ENCODE measurements at regions not wholly inside any gene's neighbourhood (a gene's known extent, or its start where the extent isn't known, plus 50 kb on each side); places are given as distances from the start of the nearest gene placed in this dataset.

GRCh38 chr2:57962861-57963260 lies 83.7 kb upstream of the VRK2 start:
- no peak for ATAC-seq

DNA sequence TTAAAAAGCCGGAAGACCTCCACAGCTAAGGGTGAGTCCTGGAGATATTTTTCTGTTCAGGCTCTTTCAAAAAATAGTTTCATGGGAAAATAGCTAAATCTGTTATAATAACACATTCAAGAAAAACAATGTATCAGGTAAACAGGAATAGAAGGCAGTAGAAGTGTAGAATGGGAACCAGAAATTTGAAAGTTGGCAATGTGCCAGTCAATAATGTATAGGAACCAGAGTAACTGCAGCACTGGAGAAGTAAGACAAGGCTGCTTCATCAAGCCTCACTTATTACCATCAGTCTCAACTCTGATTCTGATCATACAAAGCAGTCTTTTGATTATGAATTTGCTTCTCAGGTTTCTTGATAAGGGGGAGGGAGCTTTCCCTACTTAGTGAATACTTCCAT lies 81.4 kb upstream of the VRK2 start:
- ATAC-seq: no peak
- TF ChIP-seq CSRNP3 (CRISPR knock-in tag; IDR thresholded peaks at IDR 0.05) (no peak), PPARA (CRISPR knock-in tag; IDR thresholded peaks at IDR 0.05; ENCODE audit: borderline replicate concordance) (no peak), TOX (CRISPR knock-in tag; IDR thresholded peaks at IDR 0.05; ENCODE audit: borderline replicate concordance) (no peak), ARNTL (CRISPR knock-in tag; IDR thresholded peaks at IDR 0.05; ENCODE audit: borderline replicate concordance, low read depth) (no peak), ZNF565 (CRISPR knock-in tag; conservative IDR thresholded peaks at IDR 0.05; ENCODE audit: low read depth) (no peak), CREB5 (CRISPR knock-in tag; IDR thresholded peaks at IDR 0.05; ENCODE audit: low read depth) (no peak), ZFP3 (CRISPR knock-in tag; IDR thresholded peaks at IDR 0.05) (no peak), TCF4 (CRISPR knock-in tag; IDR thresholded peaks at IDR 0.05; ENCODE audit: borderline replicate concordance) (no peak), OSR1 (CRISPR knock-in tag; IDR thresholded peaks at IDR 0.05) (no peak), ZC3H10 (CRISPR knock-in tag; IDR thresholded peaks at IDR 0.05) (no peak), ZNF8 (CRISPR knock-in tag; IDR thresholded peaks at IDR 0.05) (no peak), POU6F1 (CRISPR knock-in tag; IDR thresholded peaks at IDR 0.05; ENCODE audit: borderline replicate concordance, low read depth) (no peak), RARB (CRISPR knock-in tag; IDR thresholded peaks at IDR 0.05) (no peak), ISL1 (CRISPR knock-in tag; IDR thresholded peaks at IDR 0.05) (no peak), ESRRG (CRISPR knock-in tag; IDR thresholded peaks at IDR 0.05) (no peak)

More at GRCh38 chr2:57962861-57963260, 83.7 kb upstream of the VRK2 start:
- no peak for TF ChIP-seq CREB5 (CRISPR knock-in tag; IDR thresholded peaks at IDR 0.05; ENCODE audit: low read depth)
- no peak for TF ChIP-seq TOX (CRISPR knock-in tag; IDR thresholded peaks at IDR 0.05; ENCODE audit: borderline replicate concordance)
- no peak for TF ChIP-seq TCF4 (CRISPR knock-in tag; IDR thresholded peaks at IDR 0.05; ENCODE audit: borderline replicate concordance)
- TF ChIP-seq ZNF565 (CRISPR knock-in tag; conservative IDR thresholded peaks at IDR 0.05; ENCODE audit: low read depth): no peak
- TF ChIP-seq ESRRG (CRISPR knock-in tag; IDR thresholded peaks at IDR 0.05): no peak
- TF ChIP-seq ZC3H10 (CRISPR knock-in tag; IDR thresholded peaks at IDR 0.05): no peak

- TF ChIP-seq CREB5 (CRISPR knock-in tag; IDR thresholded peaks at IDR 0.05; ENCODE audit: low read depth) (no peak), ISL1 (CRISPR knock-in tag; IDR thresholded peaks at IDR 0.05) (no peak), ZC3H10 (CRISPR knock-in tag; IDR thresholded peaks at IDR 0.05) (no peak), RARB (CRISPR knock-in tag; IDR thresholded peaks at IDR 0.05) (no peak), GLIS3 (CRISPR knock-in tag; IDR thresholded peaks at IDR 0.05) (no peak), SNAI2 (CRISPR knock-in tag; IDR thresholded peaks at IDR 0.05) (no peak), ZNF70 (CRISPR knock-in tag; IDR thresholded peaks at IDR 0.05) (no peak), ARNTL (CRISPR knock-in tag; IDR thresholded peaks at IDR 0.05; ENCODE audit: borderline replicate concordance, low read depth) (no peak), ESRRG (CRISPR knock-in tag; IDR thresholded peaks at IDR 0.05) (no peak), ZNF565 (CRISPR knock-in tag; conservative IDR thresholded peaks at IDR 0.05; ENCODE audit: low read depth) (no peak), ZNF8 (CRISPR knock-in tag; IDR thresholded peaks at IDR 0.05) (no peak), ZFP30 (CRISPR knock-in tag; IDR thresholded peaks at IDR 0.05) (no peak), BACH2 (CRISPR knock-in tag; IDR thresholded peaks at IDR 0.05; ENCODE audit: borderline replicate concordance) (no peak), TCF4 (CRISPR knock-in tag; IDR thresholded peaks at IDR 0.05; ENCODE audit: borderline replicate concordance) (no peak), PPARA (CRISPR knock-in tag; IDR thresholded peaks at IDR 0.05; ENCODE audit: borderline replicate concordance) (no peak), CSRNP3 (CRISPR knock-in tag; IDR thresholded peaks at IDR 0.05) (no peak), POU6F1 (CRISPR knock-in tag; IDR thresholded peaks at IDR 0.05; ENCODE audit: borderline replicate concordance, low read depth) (no peak), OSR1 (CRISPR knock-in tag; IDR thresholded peaks at IDR 0.05) (no peak)
- TF ChIP-seq, protein P1, sequence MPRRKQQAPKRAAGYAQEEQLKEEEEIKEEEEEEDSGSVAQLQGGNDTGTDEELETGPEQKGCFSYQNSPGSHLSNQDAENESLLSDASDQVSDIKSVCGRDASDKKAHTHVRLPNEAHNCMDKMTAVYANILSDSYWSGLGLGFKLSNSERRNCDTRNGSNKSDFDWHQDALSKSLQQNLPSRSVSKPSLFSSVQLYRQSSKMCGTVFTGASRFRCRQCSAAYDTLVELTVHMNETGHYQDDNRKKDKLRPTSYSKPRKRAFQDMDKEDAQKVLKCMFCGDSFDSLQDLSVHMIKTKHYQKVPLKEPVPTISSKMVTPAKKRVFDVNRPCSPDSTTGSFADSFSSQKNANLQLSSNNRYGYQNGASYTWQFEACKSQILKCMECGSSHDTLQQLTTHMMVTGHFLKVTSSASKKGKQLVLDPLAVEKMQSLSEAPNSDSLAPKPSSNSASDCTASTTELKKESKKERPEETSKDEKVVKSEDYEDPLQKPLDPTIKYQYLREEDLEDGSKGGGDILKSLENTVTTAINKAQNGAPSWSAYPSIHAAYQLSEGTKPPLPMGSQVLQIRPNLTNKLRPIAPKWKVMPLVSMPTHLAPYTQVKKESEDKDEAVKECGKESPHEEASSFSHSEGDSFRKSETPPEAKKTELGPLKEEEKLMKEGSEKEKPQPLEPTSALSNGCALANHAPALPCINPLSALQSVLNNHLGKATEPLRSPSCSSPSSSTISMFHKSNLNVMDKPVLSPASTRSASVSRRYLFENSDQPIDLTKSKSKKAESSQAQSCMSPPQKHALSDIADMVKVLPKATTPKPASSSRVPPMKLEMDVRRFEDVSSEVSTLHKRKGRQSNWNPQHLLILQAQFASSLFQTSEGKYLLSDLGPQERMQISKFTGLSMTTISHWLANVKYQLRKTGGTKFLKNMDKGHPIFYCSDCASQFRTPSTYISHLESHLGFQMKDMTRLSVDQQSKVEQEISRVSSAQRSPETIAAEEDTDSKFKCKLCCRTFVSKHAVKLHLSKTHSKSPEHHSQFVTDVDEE (CRISPR knock-in tag; IDR thresholded peaks at IDR 0.05): no peak
Observed at GRCh38 chr2:57965961-57966360, 80.6 kb upstream of the VRK2 start.

More at GRCh38 chr2:57965961-57966360, 80.6 kb upstream of the VRK2 start:
- no peak for ATAC-seq

Data from SK-N-SH treated with all-trans-retinoic acid at 6 μM for 48 hours (cell line).